Activated CD4-positive, alpha-beta T cell treated with anti-CD3 and anti-CD28 coated beads for 48 hours (primary cell): ENCODE measurements at regions not wholly inside any gene's neighbourhood (a gene's known extent, or its start where the extent isn't known, plus 50 kb on each side); places are given as distances from the start of the nearest gene placed in this dataset.

Source experiments
- DNase-seq: peaks from one replicate; pipeline ENCODE4 v3.0.0-alpha.2; 2020

GRCh38 chr12:124392667-124393413 is 97.9 kb downstream of the RFLNA start:
- DNase-seq: no peak

GRCh38 chr12:124392271-124392666 is 97.4 kb downstream of the RFLNA start:
- DNase-seq: peak; percentile 35

- peak; percentile 65 for DNase-seq
Observed at GRCh38 chr12:124391340-124392261, 96.7 kb downstream of the RFLNA start.

- DNase-seq: no peak
Observed at GRCh38 chr12:124390442-124391097, 95.7 kb downstream of the RFLNA start.

GRCh38 chr12:124389725-124390441 is 95.0 kb downstream of the RFLNA start:
- DNase-seq: no peak

GRCh38 chr12:124389138-124389724 is 94.3 kb downstream of the RFLNA start:
- DNase-seq: peak; percentile 80

- DNase-seq: peak; percentile 62
Observed at GRCh38 chr12:124388679-124389137, 93.8 kb downstream of the RFLNA start.

- no peak for DNase-seq
Observed at GRCh38 chr12:124388038-124388671, 93.3 kb downstream of the RFLNA start.

- DNase-seq: no peak
Observed at GRCh38 chr12:124387528-124387911, 92.6 kb downstream of the RFLNA start.

GRCh38 chr12:124386661-124387527 is 92.0 kb downstream of the RFLNA start:
- DNase-seq: no peak

GRCh38 chr12:124386059-124386458 is 91.2 kb downstream of the RFLNA start:
- no peak for DNase-seq

- no peak for DNase-seq
Observed at GRCh38 chr12:124385219-124385969, 90.5 kb downstream of the RFLNA start.

GRCh38 chr12:124384299-124384894 is 89.5 kb downstream of the RFLNA start:
- no peak for DNase-seq

- no peak for DNase-seq
Observed at GRCh38 chr12:124383028-124383427, 88.1 kb downstream of the RFLNA start.

- no peak for DNase-seq
Observed at GRCh38 chr12:124381456-124382296, 86.8 kb downstream of the RFLNA start.

- DNase-seq: no peak
Observed at GRCh38 chr12:124380796-124381455, 86.0 kb downstream of the RFLNA start.

GRCh38 chr12:124379938-124380754 is 85.3 kb downstream of the RFLNA start:
- DNase-seq: no peak
